ENCODE measurements at regions not wholly inside any gene's neighbourhood (a gene's known extent, or its start where the extent isn't known, plus 50 kb on each side); places are given as distances from the start of the nearest gene placed in this dataset.
A peak's percentile ranks its signal among the peaks of the same experiment; 100 is the strongest.
"Not testable (repeated sequence)": the region's sequence is repeated elsewhere in the genome, so short reads cannot be mapped to it uniquely, and the experiment has no call there.

GRCh38 chr9:102164247-102164646, 425.8 kb upstream of the GRIN3A start:
- DNase-seq (ENCODE audit: low spot score), result no peak
- Mint-ChIP-seq H3K4me3 (ENCODE audit: unreplicated experiment) (no peak overlapping the region), H3K4me1 (ENCODE audit: low read depth) (no peaks in the 10 kb centered on the region), H3K9me3 (ENCODE audit: low read depth) (peaks cover 6% of the 10 kb centered on the region), H3K36me3 (ENCODE audit: low read depth) (no peaks in the 10 kb centered on the region), H3K27ac (ENCODE audit: unreplicated experiment) (no peak overlapping the region), H3K27me3 (ENCODE audit: low read depth) (peaks cover 2% of the 10 kb centered on the region)
- no peak for TF ChIP-seq CTCF (IDR thresholded peaks at IDR 0.05)

- not testable (repeated sequence) for H3K27ac Mint-ChIP-seq (ENCODE audit: unreplicated experiment); H3K27me3 Mint-ChIP-seq (ENCODE audit: low read depth); H3K4me3 Mint-ChIP-seq (ENCODE audit: unreplicated experiment); H3K4me1 Mint-ChIP-seq (ENCODE audit: low read depth); H3K36me3 Mint-ChIP-seq (ENCODE audit: low read depth)
- H3K9me3 Mint-ChIP-seq (ENCODE audit: low read depth), result peaks cover 32% of the 10 kb centered on the region
- peak; percentile 21 for DNase-seq (ENCODE audit: low spot score)
These were observed 414.6 kb upstream of the GRIN3A start for GRCh38 chr9:102153081-102153480.

- Mint-ChIP-seq H3K27ac (ENCODE audit: unreplicated experiment) (no peak overlapping the region), H3K4me1 (ENCODE audit: low read depth) (no peaks in the 10 kb centered on the region), H3K36me3 (ENCODE audit: low read depth) (no peaks in the 10 kb centered on the region), H3K27me3 (ENCODE audit: low read depth) (no peaks in the 10 kb centered on the region), H3K4me3 (ENCODE audit: unreplicated experiment) (no peak overlapping the region), H3K9me3 (ENCODE audit: low read depth) (peaks cover 31% of the 10 kb centered on the region)
- TF ChIP-seq CTCF (IDR thresholded peaks at IDR 0.05), result no peak
- no peak for DNase-seq (ENCODE audit: low spot score)
These were observed 397.3 kb upstream of the GRIN3A start for GRCh38 chr9:102135768-102136167.

GRCh38 chr9:102124465-102124864, 386.0 kb upstream of the GRIN3A start:
- H3K4me3 Mint-ChIP-seq (ENCODE audit: unreplicated experiment), result no peak overlapping the region
- H3K27ac Mint-ChIP-seq (ENCODE audit: unreplicated experiment), result no peak overlapping the region
- no peaks in the 10 kb centered on the region for H3K27me3 Mint-ChIP-seq (ENCODE audit: low read depth)
- peaks cover 15% of the 10 kb centered on the region for H3K9me3 Mint-ChIP-seq (ENCODE audit: low read depth)
- no peaks in the 10 kb centered on the region for H3K4me1 Mint-ChIP-seq (ENCODE audit: low read depth)
- no peak for TF ChIP-seq CTCF (IDR thresholded peaks at IDR 0.05)
- no peak for DNase-seq (ENCODE audit: low spot score)
- no peaks in the 10 kb centered on the region for H3K36me3 Mint-ChIP-seq (ENCODE audit: low read depth)

- Mint-ChIP-seq H3K4me1 (ENCODE audit: low read depth) (no peaks in the 10 kb centered on the region), H3K9me3 (ENCODE audit: low read depth) (peaks cover 25% of the 10 kb centered on the region), H3K36me3 (ENCODE audit: low read depth) (no peaks in the 10 kb centered on the region), H3K27ac (ENCODE audit: unreplicated experiment) (no peak overlapping the region), H3K27me3 (ENCODE audit: low read depth) (no peaks in the 10 kb centered on the region), H3K4me3 (ENCODE audit: unreplicated experiment) (no peak overlapping the region)
- no peak for TF ChIP-seq CTCF (IDR thresholded peaks at IDR 0.05)
- no peak for DNase-seq (ENCODE audit: low spot score)
These were observed 376.1 kb upstream of the GRIN3A start for GRCh38 chr9:102114557-102114956.

- no peak for TF ChIP-seq CTCF (IDR thresholded peaks at IDR 0.05)
- H3K27ac Mint-ChIP-seq (ENCODE audit: unreplicated experiment), result no peak overlapping the region
- H3K4me1 Mint-ChIP-seq (ENCODE audit: low read depth), result no peaks in the 10 kb centered on the region
- H3K4me3 Mint-ChIP-seq (ENCODE audit: unreplicated experiment), result no peak overlapping the region
- H3K9me3 Mint-ChIP-seq (ENCODE audit: low read depth), result peaks cover 18% of the 10 kb centered on the region
- no peaks in the 10 kb centered on the region for H3K27me3 Mint-ChIP-seq (ENCODE audit: low read depth)
- H3K36me3 Mint-ChIP-seq (ENCODE audit: low read depth), result no peaks in the 10 kb centered on the region
- DNase-seq (ENCODE audit: low spot score), result no peak
These were observed 374.7 kb upstream of the GRIN3A start for GRCh38 chr9:102113191-102113590.

Data from chondrocyte (in vitro differentiated cells).